Neural cell (in vitro differentiated cells): ENCODE measurements at regions not wholly inside any gene's neighbourhood (a gene's known extent, or its start where the extent isn't known, plus 50 kb on each side); places are given as distances from the start of the nearest gene placed in this dataset.
"Not testable (repeated sequence)": the region's sequence is repeated elsewhere in the genome, so short reads cannot be mapped to it uniquely, and the experiment has no call there.

Experiments
- H2AFZ ChIP-seq: fragments of 200-600, 300-800 bp; sonication (generic), shearing (Covaris generic); 2 replicates; pipeline ENCODE4 v1.6.0; 2014; ENCODE audit warnings: low read depth, mild to moderate bottlenecking, antibody characterized with exemption, low read length, moderate library complexity
- H3F3A ChIP-seq: fragments of 200-600 bp; shearing (Covaris generic); 2 replicates; pipeline ENCODE4 v1.6.1; 2016; ENCODE audit warnings: mild to moderate bottlenecking, moderate library complexity, mixed read lengths, antibody characterized with exemption, low read length; ENCODE audit not compliant: insufficient read depth, poor library complexity, severe bottlenecking
- H3K27ac ChIP-seq: fragments of 200-600, 300-800 bp; sonication (generic), shearing (Covaris generic); 2 replicates; pipeline ENCODE4 v1.5.1; 2014; ENCODE audit warnings: mild to moderate bottlenecking, low read length, moderate library complexity
- H3K27me3 ChIP-seq: fragments of 300-800, 200-600 bp; sonication (generic), shearing (Covaris generic); 2 replicates; pipeline ENCODE4 v1.6.0; 2014; ENCODE audit warnings: mild to moderate bottlenecking, low read depth, low read length, moderate library complexity; ENCODE audit not compliant: insufficient read depth
- H3K36me3 ChIP-seq: fragments of 300-800, 200-600 bp; sonication (generic), shearing (Covaris generic); 2 replicates; pipeline ENCODE4 v1.5.1; 2014; ENCODE audit warnings: mild to moderate bottlenecking, antibody characterized with exemption, low read length, moderate library complexity; ENCODE audit not compliant: insufficient read depth
- H3K4me2 ChIP-seq: fragments of 300-800, 200-600 bp; sonication (generic), shearing (Covaris generic); 2 replicates; pipeline ENCODE4 v1.6.0; 2014; ENCODE audit warnings: mild to moderate bottlenecking, low read length
- H3K4me3 ChIP-seq: fragments of 300-800, 200-600 bp; sonication (generic), shearing (Covaris generic); 2 replicates; pipeline ENCODE4 v1.5.1; 2014; ENCODE audit warnings: mild to moderate bottlenecking, low read length, moderate library complexity
- H3K79me2 ChIP-seq: fragments of 200-600 bp; shearing (Covaris generic); replicated peaks from 2 replicates; pipeline ENCODE4 v1.6.0; 2014; ENCODE audit warnings: mild to moderate bottlenecking, low read length, moderate library complexity; ENCODE audit not compliant: insufficient read depth
- H3K9ac ChIP-seq: fragments of 300-800, 200-600 bp; sonication (generic), shearing (Covaris generic); 2 replicates; pipeline ENCODE4 v1.6.1; 2016; ENCODE audit warnings: mild to moderate bottlenecking, low read length, mixed read lengths
- H3K9me2 ChIP-seq: fragments of 200-600 bp; shearing (Covaris generic); 2 replicates; pipeline ENCODE4 v1.6.1; 2016; ENCODE audit warnings: mild to moderate bottlenecking, low read length, mixed read lengths; ENCODE audit not compliant: insufficient read depth
- H3K9me3 ChIP-seq: fragments of 200-600, 300-800 bp; sonication (generic), shearing (Covaris generic); 2 replicates; pipeline ENCODE4 v1.6.1; 2016; ENCODE audit warnings: mild to moderate bottlenecking, mixed run types, low read length, moderate library complexity, mixed read lengths
- H4K20me1 ChIP-seq: fragments of 200-600 bp; shearing (Covaris generic); 2 replicates; pipeline ENCODE4 v1.6.1; 2016; ENCODE audit warnings: mild to moderate bottlenecking, mixed run types; ENCODE audit not compliant: insufficient read depth
- CTCF ChIP-seq: fragments of 450-650 bp; IDR thresholded peaks from 2 replicates; pipeline ENCODE4 v1.5.1; 2014; ENCODE audit warnings: antibody characterized with exemption, mild to moderate bottlenecking, moderate library complexity; ENCODE audit not compliant: poor library complexity, severe bottlenecking
- EP300 ChIP-seq: fragments of 450-650 bp; conservative IDR thresholded peaks from 2 replicates; pipeline ENCODE4 v1.6.1; 2014; ENCODE audit warnings: antibody characterized with exemption, mild to moderate bottlenecking, moderate library complexity; ENCODE audit not compliant: poor library complexity, severe bottlenecking
- EZH2 ChIP-seq: fragments of 200-600, 300-800 bp; shearing (Covaris generic), sonication (generic); IDR thresholded peaks from 2 replicates; pipeline ENCODE4 v1.6.1; 2014; ENCODE audit warnings: antibody characterized with exemption, low read length, borderline replicate concordance, mild to moderate bottlenecking; ENCODE audit not compliant: insufficient read depth, poor library complexity, severe bottlenecking
- MXI1 ChIP-seq: fragments of 450-650 bp; conservative IDR thresholded peaks from 2 replicates; pipeline ENCODE4 v1.6.1; 2014; ENCODE audit warnings: antibody characterized with exemption, mild to moderate bottlenecking; ENCODE audit not compliant: poor library complexity, severe bottlenecking
- POLR2AphosphoS5 ChIP-seq: IDR thresholded peaks from 2 replicates; pipeline ENCODE4 v1.6.1; 2012
- RAD21 ChIP-seq: fragments of 450-650 bp; conservative IDR thresholded peaks from 2 replicates; pipeline ENCODE4 v1.6.1; 2014; ENCODE audit warnings: antibody characterized with exemption, mild to moderate bottlenecking, moderate library complexity
- REST ChIP-seq: IDR thresholded peaks from 2 replicates; pipeline ENCODE4 v1.6.1; 2012; ENCODE audit warnings: borderline replicate concordance
- SMC3 ChIP-seq: fragments of 450-650 bp; conservative IDR thresholded peaks from 2 replicates; pipeline ENCODE4 v1.6.1; 2014; ENCODE audit warnings: antibody characterized with exemption, mild to moderate bottlenecking, moderate library complexity; ENCODE audit not compliant: poor library complexity
- TAF1 ChIP-seq: IDR thresholded peaks from 2 replicates; pipeline ENCODE4 v1.6.1; 2012; ENCODE audit warnings: low read depth

GRCh38 chr20:29497261-29497671 is 1760.2 kb upstream of the DEFB115 start:
- no peak overlapping the region for H3K27ac ChIP-seq
- no peak overlapping the region for H2AFZ ChIP-seq
- no peaks in the 10 kb centered on the region for H3F3A ChIP-seq
- H4K20me1 ChIP-seq = no peaks in the 10 kb centered on the region
- no peak for TF ChIP-seq SMC3
- no peak for TF ChIP-seq REST
- TF ChIP-seq MXI1 = no peak
- TF ChIP-seq CTCF = no peak
- no peak for TF ChIP-seq EZH2
- TF ChIP-seq EP300 = no peak
- TF ChIP-seq RAD21 = no peak
- no peak for TF ChIP-seq TAF1
- no peak for TF ChIP-seq POLR2AphosphoS5
- no peaks in the 10 kb centered on the region for H3K27me3 ChIP-seq
- no peaks in the 10 kb centered on the region for H3K79me2 ChIP-seq
- no peak overlapping the region for H3K4me2 ChIP-seq
- H3K9me2 ChIP-seq = no peaks in the 10 kb centered on the region
- H3K9ac ChIP-seq = no peak overlapping the region
- H3K36me3 ChIP-seq = no peaks in the 10 kb centered on the region
- no peaks in the 10 kb centered on the region for H3K9me3 ChIP-seq
- H3K4me3 ChIP-seq = no peak overlapping the region

- not testable (repeated sequence) for H3K9me2 ChIP-seq, H3K27me3 ChIP-seq, H3K9ac ChIP-seq, H3K79me2 ChIP-seq, H3K9me3 ChIP-seq, H4K20me1 ChIP-seq, H3K4me2 ChIP-seq, H3F3A ChIP-seq, H3K27ac ChIP-seq, H3K4me3 ChIP-seq, H2AFZ ChIP-seq, H3K36me3 ChIP-seq
Measured at GRCh38 chr20:29497684-29498083, 1759.8 kb upstream of the DEFB115 start.

GRCh38 chr20:29500738-29501137 is 1756.7 kb upstream of the DEFB115 start:
- H3K9me2 ChIP-seq, H3K4me2 ChIP-seq, H3K36me3 ChIP-seq, H3K9me3 ChIP-seq, H3K4me3 ChIP-seq, H3K27me3 ChIP-seq, H3K27ac ChIP-seq, H3K9ac ChIP-seq, H2AFZ ChIP-seq, H3K79me2 ChIP-seq, H4K20me1 ChIP-seq, H3F3A ChIP-seq: not testable (repeated sequence)

GRCh38 chr20:29514634-29515033 is 1742.8 kb upstream of the DEFB115 start:
- H3K27ac ChIP-seq, H3K36me3 ChIP-seq, H3K27me3 ChIP-seq, H3F3A ChIP-seq, H3K9ac ChIP-seq, H2AFZ ChIP-seq, H3K9me2 ChIP-seq, H3K9me3 ChIP-seq, H3K4me2 ChIP-seq, H4K20me1 ChIP-seq, H3K79me2 ChIP-seq, H3K4me3 ChIP-seq: not testable (repeated sequence)

GRCh38 chr20:29516847-29517246 is 1740.6 kb upstream of the DEFB115 start:
- H3K4me3 ChIP-seq, H3K9ac ChIP-seq, H3K4me2 ChIP-seq, H3F3A ChIP-seq, H4K20me1 ChIP-seq, H3K79me2 ChIP-seq, H2AFZ ChIP-seq, H3K36me3 ChIP-seq, H3K27me3 ChIP-seq, H3K9me3 ChIP-seq, H3K27ac ChIP-seq, H3K9me2 ChIP-seq: not testable (repeated sequence)
